Body of pancreas (tissue), 4 donors: ENCODE measurements at regions not wholly inside any gene's neighbourhood (a gene's known extent, or its start where the extent isn't known, plus 50 kb on each side); places are given as distances from the start of the nearest gene placed in this dataset.

Source experiments
- POLR2A ChIP-seq, 3 donors: fragments of 450-650 bp; IDR thresholded peaks; one replicate each; pipeline ENCODE4 v1.6.1; 2016; ENCODE audit warnings: antibody characterized with exemption in 3 of 3, mild to moderate bottlenecking in 2 of 3
- TF ChIP-seq, protein P1 (sequence below), 7 experiments: fragments of 450-650 bp in 4 of 7; fragments of 200-600 bp in 3 of 7; sonication (generic) in 3 of 7; IDR thresholded peaks; one replicate each; pipeline ENCODE4 v1.5.1; 2016 to 2019; ENCODE audit warnings: antibody characterized with exemption in 7 of 7

DNA sequence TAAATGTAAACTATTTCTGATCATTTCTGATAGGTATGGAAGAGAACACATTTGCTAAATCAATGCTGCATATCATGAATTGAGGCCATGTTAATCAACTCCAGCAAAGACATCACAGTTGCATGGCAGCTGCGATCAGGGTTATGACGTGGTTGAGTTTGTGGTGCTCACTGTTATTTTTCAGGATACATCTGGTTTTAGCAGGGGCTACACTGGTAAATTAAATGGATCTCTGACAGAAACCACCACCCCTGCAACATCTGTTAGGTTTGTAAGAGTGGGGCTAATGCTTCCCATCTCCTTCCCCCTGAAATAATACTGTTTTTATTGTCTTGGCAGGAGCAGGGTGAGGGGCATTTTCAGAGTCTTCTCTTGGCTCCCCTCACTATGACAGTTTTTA lies 444.4 kb upstream of the ZNF507 start:
- TF ChIP-seq, protein P1, sequence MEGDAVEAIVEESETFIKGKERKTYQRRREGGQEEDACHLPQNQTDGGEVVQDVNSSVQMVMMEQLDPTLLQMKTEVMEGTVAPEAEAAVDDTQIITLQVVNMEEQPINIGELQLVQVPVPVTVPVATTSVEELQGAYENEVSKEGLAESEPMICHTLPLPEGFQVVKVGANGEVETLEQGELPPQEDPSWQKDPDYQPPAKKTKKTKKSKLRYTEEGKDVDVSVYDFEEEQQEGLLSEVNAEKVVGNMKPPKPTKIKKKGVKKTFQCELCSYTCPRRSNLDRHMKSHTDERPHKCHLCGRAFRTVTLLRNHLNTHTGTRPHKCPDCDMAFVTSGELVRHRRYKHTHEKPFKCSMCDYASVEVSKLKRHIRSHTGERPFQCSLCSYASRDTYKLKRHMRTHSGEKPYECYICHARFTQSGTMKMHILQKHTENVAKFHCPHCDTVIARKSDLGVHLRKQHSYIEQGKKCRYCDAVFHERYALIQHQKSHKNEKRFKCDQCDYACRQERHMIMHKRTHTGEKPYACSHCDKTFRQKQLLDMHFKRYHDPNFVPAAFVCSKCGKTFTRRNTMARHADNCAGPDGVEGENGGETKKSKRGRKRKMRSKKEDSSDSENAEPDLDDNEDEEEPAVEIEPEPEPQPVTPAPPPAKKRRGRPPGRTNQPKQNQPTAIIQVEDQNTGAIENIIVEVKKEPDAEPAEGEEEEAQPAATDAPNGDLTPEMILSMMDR (IDR thresholded peaks at IDR 0.05): no peak
- no peak for TF ChIP-seq POLR2A (IDR thresholded peaks at IDR 0.05)
